ENCODE measurements at regions not wholly inside any gene's neighbourhood (a gene's known extent, or its start where the extent isn't known, plus 50 kb on each side); places are given as distances from the start of the nearest gene placed in this dataset.

DNA sequence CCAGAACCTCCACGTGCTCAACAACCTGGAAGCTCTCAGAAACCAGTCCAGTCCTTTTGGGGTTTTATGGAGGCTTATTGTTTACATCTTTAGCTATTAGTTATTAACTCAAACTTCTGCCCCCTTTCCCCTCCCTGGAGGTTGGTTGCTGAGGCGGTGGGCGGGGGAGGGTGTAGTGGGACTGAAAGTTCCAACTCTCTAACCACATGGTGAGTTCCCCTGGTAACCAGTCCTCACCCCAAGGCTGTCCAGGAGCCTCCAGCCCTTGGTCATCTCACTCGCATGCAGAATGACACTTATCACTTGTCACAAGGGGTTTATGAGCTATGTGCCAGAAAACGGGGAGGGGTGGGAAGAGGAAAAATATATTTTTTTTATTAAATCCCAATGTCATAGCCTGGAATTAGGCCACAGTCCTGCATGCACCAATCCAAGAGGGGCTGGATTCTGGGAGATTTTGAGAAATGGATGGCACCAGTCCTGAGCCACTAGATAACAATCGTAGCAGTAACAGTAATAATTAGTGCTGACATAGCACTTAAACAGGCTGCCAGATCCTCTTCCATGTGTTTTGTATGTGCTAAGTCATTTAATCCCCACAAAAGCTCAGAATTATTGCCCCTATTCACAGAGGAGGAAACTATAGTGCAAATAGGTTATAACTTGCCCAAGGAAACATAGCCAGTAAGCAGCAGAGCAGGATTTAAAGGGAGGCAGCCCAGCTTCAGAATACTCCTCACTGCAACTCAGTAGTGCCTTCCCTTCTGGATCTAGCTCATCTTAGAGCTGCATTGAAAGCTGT, 85.7 kb downstream of the CRYGS start:
- TF ChIP-seq, protein P1, sequence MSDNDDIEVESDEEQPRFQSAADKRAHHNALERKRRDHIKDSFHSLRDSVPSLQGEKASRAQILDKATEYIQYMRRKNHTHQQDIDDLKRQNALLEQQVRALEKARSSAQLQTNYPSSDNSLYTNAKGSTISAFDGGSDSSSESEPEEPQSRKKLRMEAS (IDR thresholded peaks at IDR 0.05): no peak
- no peak for TF ChIP-seq FOXM1 (IDR thresholded peaks at IDR 0.05; ENCODE audit: borderline replicate concordance, low read depth)
- TF ChIP-seq REST (IDR thresholded peaks at IDR 0.05; ENCODE audit: low read depth): no peak
- TF ChIP-seq CEBPB (IDR thresholded peaks at IDR 0.05): no peak
- no peak for TF ChIP-seq RAD21 (IDR thresholded peaks at IDR 0.05; ENCODE audit: low read depth)
- no peak for TF ChIP-seq TAF1 (IDR thresholded peaks at IDR 0.05; ENCODE audit: low read depth)
- no peak for TF ChIP-seq CREB1 (IDR thresholded peaks at IDR 0.05; ENCODE audit: low read depth)
- no peak for TF ChIP-seq USF1 (IDR thresholded peaks at IDR 0.05)
- no peak for TF ChIP-seq EGR1 (IDR thresholded peaks at IDR 0.05)
